UCSD-AML1 (cell line): ENCODE measurements at regions not wholly inside any gene's neighbourhood (a gene's known extent, or its start where the extent isn't known, plus 50 kb on each side); places are given as distances from the start of the nearest gene placed in this dataset.

Source experiments
- DNase-seq: peaks from one replicate; lab custom pipeline; 2025; ENCODE audit not compliant: unreplicated experiment; lab: John Stamatoyannopoulos, UW

DNA sequence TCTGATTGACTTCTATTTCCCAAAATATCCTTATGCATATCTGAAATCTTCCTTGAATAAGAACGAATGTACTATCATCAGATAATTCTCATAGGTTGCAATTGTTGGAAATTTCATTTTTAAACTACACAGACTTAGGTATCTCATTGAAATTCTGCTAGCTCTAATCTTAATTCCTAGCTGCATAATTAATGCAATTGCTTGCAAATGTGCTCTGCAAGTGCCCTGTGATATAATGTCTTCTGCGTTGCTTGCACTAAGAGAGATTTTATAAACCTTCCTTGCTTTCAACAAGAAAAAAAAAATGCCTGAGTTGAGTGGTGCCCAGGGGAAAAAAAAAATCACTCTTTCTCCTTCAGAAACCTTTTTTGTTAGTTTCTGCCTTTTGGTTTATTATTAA lies 354.9 kb downstream of the TFAP2A start:
- DNase-seq = no peak

DNA sequence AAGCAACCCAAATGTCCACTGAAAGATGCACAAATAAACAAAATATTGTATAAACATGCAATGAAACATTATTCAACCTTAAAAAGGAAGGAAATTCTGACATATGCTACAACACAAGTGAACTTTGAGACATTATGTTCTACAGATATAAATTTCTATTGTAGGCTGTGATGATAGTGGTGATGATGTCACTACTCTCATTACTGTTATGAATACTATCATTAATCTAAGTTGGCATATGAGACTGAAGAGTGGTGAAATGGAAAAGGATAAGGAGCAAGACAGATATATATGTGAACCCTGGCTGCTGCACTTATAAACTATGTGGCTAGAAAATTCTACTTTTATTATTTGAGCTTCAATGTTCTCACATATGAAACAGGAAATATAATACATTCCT lies 360.2 kb downstream of the TFAP2A start:
- DNase-seq = no peak

DNA sequence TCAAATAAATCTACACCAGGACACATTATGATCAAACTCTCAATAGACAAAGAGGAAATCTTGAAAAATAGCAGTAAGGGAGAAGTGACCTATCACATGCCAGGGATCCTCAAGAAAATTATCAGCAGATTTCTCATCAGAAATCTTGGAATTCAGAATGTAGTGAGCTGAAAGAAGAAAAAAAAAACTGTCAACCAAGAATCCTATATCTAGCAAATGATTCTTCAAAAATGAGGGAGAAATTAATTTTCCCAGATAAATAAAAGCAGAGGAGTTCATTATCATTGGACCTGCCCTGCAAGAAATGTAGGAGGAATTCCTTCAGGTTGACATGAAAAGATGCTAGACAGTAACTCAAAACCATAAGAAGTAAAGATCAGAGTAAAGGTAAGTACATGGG lies 363.6 kb downstream of the TFAP2A start:
- DNase-seq = no peak

DNA sequence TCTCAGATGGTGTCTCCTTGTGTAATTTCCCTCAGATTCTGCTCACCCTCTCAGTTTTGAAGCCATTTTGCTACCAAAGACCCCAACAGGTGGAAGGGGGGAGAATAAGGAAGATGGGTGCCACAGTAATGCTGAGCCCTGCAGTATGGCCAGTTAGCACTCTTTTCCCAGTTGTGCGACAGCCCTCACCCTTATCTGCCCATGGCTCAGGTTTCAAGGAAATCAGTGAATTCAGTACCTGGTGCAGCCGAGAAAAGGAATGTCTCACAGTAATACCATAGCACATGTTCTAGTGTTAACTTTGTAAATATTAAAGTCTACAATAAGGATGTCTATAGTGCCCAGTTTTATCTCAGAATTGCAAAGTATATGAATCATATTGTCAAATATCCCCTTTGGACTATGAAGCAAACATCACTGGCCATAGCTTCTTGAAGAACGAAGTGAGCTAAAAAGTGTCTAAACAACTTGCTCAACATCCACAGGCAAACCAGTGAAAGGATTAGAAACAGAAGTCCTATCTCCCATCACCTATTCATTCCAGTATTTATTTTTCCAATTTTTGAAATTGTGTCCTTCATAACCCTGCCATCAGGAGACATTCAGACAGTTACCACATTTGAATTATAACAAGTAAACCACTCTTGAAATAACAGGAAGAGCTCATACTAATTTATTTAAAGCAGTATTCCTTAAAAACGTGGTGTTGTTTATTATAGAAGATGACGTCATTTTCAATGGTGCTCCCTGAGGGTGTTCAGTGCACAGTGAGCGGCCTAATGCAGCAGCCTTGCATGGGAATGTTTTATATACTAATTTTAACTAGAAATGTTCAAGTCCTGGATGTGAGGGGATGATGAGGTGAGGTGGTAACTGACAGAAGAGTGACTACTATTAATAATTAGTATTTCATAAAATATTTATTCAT lies 366.2 kb downstream of the TFAP2A start:
- no peak for DNase-seq

DNA sequence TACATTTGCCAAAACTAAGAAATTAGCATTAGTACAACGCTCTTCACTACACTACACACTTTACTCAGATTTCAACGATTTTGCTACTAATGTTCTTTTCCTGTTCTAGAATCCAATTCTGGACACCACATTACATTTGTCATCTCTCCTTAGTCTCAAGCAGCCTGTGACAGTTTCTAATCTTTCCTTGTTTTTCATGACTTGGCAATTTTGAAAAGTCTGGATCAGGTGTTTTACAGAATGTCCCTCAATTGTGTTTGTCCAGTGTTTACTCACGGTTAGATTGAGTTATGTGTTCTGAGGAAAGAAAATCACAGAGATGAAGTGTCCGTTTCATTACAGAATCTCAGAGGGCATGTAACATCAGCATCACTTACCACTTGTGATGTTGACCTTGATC lies 372.6 kb downstream of the TFAP2A start:
- DNase-seq = no peak

DNA sequence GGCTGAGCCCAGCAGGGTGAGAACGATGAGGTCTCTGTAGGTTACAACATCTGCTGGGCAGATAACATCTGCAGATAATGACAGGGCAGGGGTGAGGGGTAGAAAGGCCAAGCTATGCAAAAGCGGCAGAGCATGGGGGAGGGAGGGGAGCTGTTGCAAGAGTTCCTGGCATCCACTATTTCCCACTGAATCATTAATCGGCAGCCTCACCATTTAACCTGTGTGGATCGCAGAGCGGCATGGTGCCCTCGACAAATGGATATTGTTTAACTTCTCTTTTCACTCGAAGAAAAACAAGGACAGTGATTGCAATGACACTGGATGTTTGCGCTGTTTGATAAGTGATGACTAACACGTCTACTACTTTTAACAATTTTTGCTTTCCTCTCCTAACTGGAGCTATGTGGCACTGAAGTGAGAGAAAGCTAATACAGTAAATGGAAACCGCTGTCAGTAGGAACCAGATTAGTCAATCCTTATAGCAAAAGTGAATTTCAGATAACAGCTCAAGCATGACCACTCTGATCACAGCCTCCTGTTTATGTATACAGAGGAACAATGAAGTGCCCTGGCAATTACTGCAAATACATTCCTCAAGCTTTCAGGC lies 381.5 kb downstream of the TFAP2A start:
- DNase-seq = no peak

DNA sequence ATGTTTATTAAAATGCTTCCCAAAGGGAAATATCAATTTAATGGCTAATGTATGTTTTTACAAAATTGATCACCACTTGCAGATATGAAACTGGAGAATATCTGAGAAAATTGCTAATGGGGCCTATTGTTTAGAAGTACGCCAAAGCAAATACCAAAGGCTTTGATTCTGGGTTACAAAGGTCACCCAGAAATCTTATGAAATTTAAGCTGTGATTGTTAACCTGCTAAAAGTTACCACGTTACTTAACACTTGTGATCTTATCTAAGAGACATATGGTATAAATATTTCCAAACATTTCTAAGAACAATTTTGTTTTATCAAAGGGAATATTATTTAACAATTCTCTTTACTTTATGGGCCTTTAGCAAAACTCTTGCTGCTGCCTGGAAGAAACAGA lies 383.3 kb downstream of the TFAP2A start:
- DNase-seq = no peak

DNA sequence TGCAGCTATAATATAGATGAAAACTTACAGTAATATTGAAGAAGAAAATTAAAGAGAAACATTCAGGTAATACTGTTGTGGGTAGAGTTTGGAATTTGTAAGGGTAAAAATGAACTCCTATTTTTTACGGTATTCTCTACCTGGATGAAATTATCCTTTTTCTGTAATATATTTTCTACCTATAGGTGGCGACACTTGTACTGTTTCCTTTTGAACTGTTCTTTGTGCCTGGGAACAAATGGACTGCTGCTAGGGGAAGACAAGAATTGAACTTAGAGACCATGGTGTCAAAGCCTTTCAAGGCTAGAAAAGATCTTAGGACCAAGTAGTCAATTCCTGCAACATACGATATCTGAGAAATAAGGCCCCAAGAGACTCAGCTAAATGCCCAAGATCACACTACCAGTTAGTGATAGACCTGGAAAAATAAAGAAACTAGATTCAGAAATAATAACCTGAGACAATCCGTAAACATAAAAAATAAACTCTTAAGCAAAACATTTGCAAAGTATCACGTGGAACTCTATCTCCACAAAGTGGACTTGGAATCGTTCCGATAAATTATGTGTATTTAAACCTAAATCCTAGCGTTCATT lies 383.8 kb downstream of the TFAP2A start:
- no peak for DNase-seq

DNA sequence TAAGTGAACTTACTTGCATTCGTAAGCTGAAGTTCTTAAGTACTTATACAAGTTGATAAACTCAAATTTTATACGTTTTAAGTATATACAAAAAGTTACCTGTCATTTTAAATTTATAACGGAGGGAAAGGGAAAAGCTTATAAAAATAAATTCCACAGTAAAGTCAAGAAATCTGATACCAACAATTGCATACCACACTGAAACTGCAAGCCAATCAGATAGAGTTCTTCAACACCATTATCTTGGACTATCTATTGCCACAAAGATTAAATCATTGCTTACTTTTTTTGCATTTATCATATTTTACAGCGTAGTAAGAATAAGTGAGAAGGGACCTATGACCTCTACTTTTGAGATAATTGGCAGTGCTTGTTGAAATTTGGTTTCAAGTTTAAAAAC lies 386.7 kb downstream of the TFAP2A start:
- no peak for DNase-seq

DNA sequence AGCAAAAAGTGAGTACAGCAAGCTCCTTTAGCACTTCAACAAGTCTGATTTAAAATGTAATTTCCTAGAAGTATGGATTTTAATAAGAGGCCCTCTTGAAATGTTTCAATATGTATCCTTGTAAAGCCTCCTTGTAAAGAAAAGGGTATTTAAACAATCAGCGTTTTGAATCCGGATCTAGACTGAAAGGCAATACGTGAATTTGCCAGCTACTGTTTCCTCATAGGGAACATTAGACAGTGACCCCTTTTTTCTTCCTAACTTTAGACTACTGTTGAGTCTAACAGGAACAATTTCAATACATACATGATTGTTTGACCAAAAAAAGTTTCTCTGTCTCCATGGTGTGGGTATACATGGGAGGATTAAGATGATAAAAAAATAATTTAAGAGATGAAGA lies 395.0 kb downstream of the TFAP2A start:
- DNase-seq = no peak

DNA sequence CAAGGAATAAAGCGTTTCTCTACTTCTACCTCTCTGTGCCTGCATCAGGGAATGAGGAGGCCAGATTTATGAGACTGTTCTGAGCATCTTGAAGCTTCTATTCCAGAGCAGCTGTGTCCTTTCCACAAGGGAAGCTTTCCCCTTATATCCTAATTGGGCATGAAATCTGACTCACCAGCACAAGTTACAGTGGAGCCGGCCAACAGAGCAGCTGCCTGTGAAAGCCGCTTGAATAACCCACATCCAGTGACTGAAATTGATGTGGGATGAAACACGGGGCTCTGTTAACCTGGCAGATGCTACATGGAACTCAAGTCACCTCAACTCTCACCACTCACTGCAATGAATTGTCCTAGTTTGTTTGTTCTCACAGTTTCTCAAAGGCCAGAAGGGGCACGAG lies 400.3 kb downstream of the TFAP2A start:
- no peak for DNase-seq

DNA sequence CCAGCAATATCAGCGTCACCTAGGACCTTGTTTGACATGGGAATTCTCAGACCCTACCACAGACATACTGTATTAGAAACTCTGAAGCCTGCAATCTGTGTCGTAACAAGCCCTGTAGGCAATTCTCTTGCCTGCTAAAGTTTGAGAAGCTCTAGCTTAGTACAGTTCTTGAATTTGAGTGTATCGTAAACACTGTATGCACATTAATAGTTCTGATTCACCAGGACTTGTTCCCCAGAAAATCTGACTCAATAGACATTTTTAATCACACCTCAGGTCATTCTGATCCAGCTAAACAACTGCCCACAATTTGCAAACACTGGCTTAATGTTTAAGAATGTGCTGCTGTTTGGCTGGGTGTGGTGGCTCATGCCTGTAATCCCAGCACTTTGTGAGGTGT lies 414.3 kb downstream of the TFAP2A start:
- DNase-seq = no peak

DNA sequence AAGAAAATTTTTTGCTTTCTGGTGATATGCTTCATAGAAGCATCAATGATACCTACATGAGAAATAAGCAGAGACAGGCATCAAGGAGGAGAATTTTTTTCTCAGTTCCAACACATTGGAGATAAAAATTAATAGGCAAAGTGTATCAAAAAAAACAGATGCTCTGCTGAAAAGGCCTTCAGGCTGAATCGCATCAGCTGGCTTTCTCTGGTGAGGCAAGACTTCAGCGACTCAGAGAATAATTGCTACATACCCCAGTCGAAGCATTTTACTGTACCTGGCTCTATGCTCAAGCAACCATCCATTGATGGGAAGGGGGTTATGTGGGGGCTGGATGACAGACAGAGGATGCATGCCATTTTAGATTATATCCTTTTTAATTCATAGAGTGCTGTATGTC lies 415.1 kb downstream of the TFAP2A start:
- no peak for DNase-seq

DNA sequence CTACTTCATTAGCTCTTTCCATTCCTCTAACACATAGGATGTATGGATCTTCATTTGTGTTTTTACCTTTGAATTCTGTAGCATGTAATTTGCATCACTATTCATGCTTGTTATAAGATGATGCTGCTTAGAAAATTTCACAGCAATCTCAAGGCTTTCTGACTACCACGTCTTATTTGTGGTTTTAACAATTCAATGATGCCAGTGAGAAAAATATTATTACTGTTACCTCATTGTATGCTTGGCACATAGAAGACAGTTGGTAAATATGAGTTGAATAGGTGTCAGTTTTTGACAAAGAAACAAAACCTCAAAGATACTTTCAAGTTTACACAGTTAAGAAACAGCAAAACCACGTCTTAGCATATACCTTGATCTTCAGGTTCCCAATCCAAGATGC lies 428.6 kb downstream of the TFAP2A start:
- DNase-seq = no peak

DNA sequence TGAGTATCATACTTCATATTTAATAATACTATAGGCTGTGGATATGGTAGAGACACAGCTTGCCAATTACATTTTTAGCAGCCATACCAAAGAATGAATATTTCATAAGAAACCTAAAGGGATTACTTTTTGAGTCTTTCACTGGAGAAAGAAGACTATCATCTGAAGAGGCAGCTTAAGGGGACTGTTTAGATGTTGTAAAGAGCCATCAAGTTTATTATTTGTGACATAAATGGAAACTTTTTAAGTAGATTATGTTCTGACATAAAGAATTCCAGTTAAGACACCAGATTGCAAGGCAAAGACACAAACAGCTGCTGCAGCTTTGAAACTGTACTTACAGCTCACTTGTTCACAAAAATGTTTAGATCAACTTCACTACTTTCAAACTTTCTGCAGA lies 429.4 kb downstream of the TFAP2A start:
- DNase-seq = no peak

DNA sequence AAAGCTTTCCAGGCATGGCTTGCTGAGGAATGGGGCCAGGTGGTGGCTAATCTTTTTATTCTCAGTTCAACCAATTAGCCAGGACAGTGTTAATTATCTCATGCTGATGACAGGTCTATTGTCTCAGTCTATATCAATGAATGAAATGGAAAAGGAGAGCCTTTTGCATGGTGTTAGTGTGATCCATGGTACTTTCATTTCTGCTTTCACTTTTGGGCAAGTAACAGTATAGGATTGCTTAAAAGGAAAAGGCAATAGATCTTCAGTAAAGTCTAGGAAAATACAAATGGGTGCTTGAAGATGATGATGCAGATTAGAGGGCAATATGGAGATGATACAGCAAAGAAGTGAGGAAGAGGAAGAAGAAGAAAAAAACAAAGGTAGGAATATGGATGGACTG lies 430.3 kb downstream of the TFAP2A start:
- DNase-seq = no peak

DNA sequence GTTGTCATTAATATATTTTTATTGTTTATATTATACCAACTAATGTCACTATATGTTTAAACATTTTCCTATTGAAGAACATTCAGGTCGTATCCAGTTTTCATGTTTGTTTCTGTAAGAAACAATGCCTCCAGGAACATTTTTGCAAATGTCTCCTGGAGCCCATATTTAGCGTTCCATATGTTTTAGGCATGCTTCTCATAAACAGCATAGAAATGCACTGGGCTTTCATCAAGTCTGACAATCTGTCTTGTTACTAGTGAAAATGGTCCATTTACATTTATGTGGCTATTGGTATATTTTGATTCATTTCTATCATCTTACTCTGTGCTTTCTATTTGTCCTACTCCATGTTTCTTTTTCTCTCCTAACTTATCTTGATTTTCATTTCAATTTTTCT lies 431.7 kb downstream of the TFAP2A start:
- DNase-seq = no peak

DNA sequence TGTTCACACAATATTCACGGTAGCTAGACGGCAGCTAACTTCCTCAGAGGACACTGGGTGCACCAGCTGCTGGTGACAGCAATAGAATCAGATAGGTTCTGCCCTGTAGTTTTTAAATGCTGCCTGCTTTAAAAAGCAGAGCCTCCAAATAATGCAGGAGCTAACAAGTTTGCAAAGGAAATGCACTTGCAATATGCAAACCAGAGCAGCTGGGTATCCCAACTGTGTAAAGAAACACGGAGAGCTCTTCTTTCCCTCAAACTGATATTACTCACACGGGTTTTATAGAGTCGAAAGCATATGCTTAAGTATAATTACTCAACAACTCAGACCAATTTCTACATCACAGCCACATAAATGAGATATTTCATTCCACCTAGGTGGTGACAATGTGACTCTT lies 432.7 kb downstream of the TFAP2A start:
- no peak for DNase-seq

DNA sequence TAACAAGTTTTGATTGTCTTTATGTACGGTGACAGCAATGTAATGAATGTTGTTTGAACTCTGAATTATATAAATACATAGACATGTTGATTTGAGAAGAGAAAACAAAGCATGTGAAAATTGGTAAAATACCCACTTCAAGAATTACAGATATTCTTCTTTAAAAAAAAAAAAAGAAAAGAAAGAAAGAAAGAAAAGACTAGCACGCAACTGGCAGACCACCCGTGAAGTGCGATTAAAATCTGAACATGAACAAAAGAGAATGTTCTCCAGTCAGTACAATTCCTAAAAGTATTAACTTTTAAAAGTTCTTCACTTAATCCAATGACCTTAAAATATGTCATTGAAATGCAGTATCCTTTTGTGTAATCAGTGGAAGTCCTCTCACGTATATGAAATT lies 434.9 kb downstream of the TFAP2A start:
- no peak for DNase-seq

DNA sequence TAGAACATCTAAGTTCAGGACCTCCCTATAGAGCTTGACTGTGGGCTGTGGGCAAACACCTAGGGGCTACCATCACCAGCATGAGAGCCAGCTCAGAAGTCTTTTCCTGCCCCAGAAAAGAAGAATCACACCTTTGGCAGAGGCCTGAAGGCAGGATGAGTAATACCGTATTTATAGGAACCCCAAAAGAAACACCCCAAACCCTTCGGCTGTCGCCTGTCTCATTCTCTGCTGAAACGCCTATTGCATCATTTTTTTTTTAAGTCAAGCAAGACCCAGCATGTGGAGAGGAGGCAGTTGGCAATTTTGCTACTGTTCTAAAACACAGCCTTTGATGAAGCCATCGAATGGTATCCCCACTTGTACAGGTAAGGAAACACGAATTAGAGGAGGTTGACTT lies 436.4 kb downstream of the TFAP2A start:
- DNase-seq = no peak

DNA sequence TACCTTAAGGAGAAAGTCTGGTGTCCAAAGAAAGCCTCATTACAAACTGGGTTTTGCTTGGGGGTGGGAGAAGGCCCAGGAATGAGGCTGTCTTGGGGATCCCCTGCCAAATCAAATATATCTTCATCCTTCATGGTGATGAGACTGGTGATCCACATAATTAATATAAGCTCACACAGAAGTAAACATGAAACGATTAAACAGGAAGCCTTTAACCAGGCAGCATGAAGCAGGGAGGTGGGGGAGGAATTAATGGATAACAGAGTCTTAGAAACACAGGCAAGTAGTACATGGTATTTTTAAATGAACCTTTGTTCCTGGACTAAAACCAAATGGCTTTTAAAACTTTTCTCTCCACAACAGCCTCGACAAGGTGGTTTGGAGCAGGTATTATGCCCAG lies 437.5 kb downstream of the TFAP2A start:
- DNase-seq = no peak

DNA sequence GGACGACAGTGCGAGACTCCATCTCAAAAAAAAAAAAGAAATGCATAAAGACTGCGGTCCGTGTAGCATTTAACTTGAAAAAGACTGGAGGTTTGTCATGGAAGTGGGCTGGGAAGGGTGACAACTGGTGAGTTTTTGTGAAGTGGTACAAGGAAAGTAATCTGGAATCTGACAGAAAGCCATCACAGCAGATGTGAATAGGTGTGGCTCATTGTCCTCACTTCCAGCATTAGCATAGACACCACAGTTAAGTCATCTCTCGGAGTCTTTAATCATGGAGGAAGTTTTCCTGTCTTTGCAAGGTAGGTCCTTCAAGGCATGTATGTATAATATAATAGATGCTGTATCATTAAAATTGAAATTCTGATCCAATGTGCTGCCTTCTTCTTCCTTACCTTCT lies 453.2 kb downstream of the TFAP2A start:
- no peak for DNase-seq
